Loucy (cell line): ENCODE measurements at regions not wholly inside any gene's neighbourhood (a gene's known extent, or its start where the extent isn't known, plus 50 kb on each side); places are given as distances from the start of the nearest gene placed in this dataset.

ENCODE experiments used
- CTCF ChIP-seq: fragments of 200-600 bp; sonication (generic); conservative IDR thresholded peaks from 2 replicates; pipeline ENCODE4 v1.5.1; 2014; ENCODE audit warnings: mild to moderate bottlenecking, antibody characterized with exemption, low read length
- EZH2phosphoT487 ChIP-seq: fragments of 200-600 bp; IDR thresholded peaks from 2 replicates; pipeline ENCODE4 v1.6.1; 2018; ENCODE audit warnings: antibody characterized with exemption, mild to moderate bottlenecking, moderate library complexity, borderline replicate concordance

GRCh38 chr12:125677829-125678228 lies 612.6 kb downstream of the AACS start:
- TF ChIP-seq EZH2phosphoT487 = no peak
- TF ChIP-seq CTCF = no peak
